IMR-90 (cell line): ENCODE measurements at regions not wholly inside any gene's neighbourhood (a gene's known extent, or its start where the extent isn't known, plus 50 kb on each side); places are given as distances from the start of the nearest gene placed in this dataset.

ENCODE experiments used
- ATAC-seq: fragments of 200-7000 bp; cut with Tn5 transposase; 2 replicates; pipeline ENCODE4 v1.9.1; 2020; ENCODE audit warnings: low read depth, mild to moderate bottlenecking, moderate library complexity
- BruUV-seq: library from RNA; stranded (reverse); fragments of 400-500 nt; replicated peaks from 2 replicates; lab custom pipeline; 2021; lab: Mats Ljungman, UMichigan
- CTCF ChIA-PET: fragments of 300-600 bp; formaldehyde crosslinking; extraction: SDS; loops from one replicate; lab custom pipeline; 2021; ENCODE audit warnings: antibody characterized with exemption; lab: Yijun Ruan, JAX
- POLR2A ChIA-PET: fragments of 300-600 bp; sonication (Branson Sonifier 250); formaldehyde crosslinking; loops from one replicate; lab custom pipeline; 2022; ENCODE audit warnings: antibody characterized with exemption; ENCODE audit not compliant: unreplicated experiment; lab: Charles Lee
- DNase-seq: peaks from one replicate; pipeline ENCODE4 v3.0.0; 2013
- H2AFZ ChIP-seq: replicated peaks from 2 replicates; pipeline ENCODE3; 2013; ENCODE audit warnings: low read length, mild to moderate bottlenecking; ENCODE audit not compliant: poor library complexity
- H2AK5ac ChIP-seq: 2 replicates; pipeline ENCODE4 v1.6.1; 2013; ENCODE audit warnings: low read depth, low read length, inconsistent platforms
- H2AK9ac ChIP-seq: replicated peaks from 2 replicates; pipeline ENCODE3; 2013; ENCODE audit warnings: mild to moderate bottlenecking, low read depth, low read length, moderate library complexity; ENCODE audit not compliant: poor library complexity
- H2BK120ac ChIP-seq: 2 replicates; pipeline ENCODE4 v1.6.1; 2013; ENCODE audit warnings: low read depth, low read length, inconsistent platforms
- H2BK15ac ChIP-seq: 3 replicates; pipeline ENCODE4 v1.6.1; 2013; ENCODE audit warnings: low read depth, low read length, inconsistent platforms
- H2BK20ac ChIP-seq: 2 replicates; pipeline ENCODE4 v1.6.1; 2013; ENCODE audit warnings: low read depth, mild to moderate bottlenecking, inconsistent platforms, low read length, moderate library complexity
- H2BK5ac ChIP-seq: 2 replicates; pipeline ENCODE4 v1.6.1; 2013; ENCODE audit warnings: mild to moderate bottlenecking, low read depth, low read length, inconsistent platforms; ENCODE audit not compliant: poor library complexity, severe bottlenecking
- H3K14ac ChIP-seq: replicated peaks from 2 replicates; pipeline ENCODE4 v1.6.1; 2013; ENCODE audit warnings: low read depth, low read length, inconsistent platforms
- H3K18ac ChIP-seq: 2 replicates; pipeline ENCODE4 v1.6.1; 2013; ENCODE audit warnings: low read depth, low read length, control low read depth
- H3K23ac ChIP-seq: 2 replicates; pipeline ENCODE4 v1.6.1; 2013; ENCODE audit warnings: low read depth, low read length, inconsistent platforms
- H3K27ac ChIP-seq: 2 replicates; pipeline ENCODE4 v1.5.1; 2013; ENCODE audit warnings: mild to moderate bottlenecking, control low read depth, low read length; ENCODE audit not compliant: insufficient read depth
- H3K27me3 ChIP-seq: 2 replicates; pipeline ENCODE4 v1.6.1; 2013; ENCODE audit warnings: low read length; ENCODE audit not compliant: control insufficient read depth, insufficient read depth
- H3K36me3 ChIP-seq: 2 replicates; pipeline ENCODE4 v1.6.1; 2013; ENCODE audit warnings: low read length, mixed read lengths; ENCODE audit not compliant: control insufficient read depth, insufficient read depth
- H3K4ac ChIP-seq: 2 replicates; pipeline ENCODE4 v1.6.1; 2013; ENCODE audit warnings: low read depth, low read length, inconsistent platforms
- H3K4me1 ChIP-seq: 2 replicates; pipeline ENCODE4 v1.6.1; 2013; ENCODE audit warnings: low read length, mixed read lengths; ENCODE audit not compliant: control insufficient read depth, insufficient read depth
- H3K4me2 ChIP-seq: 2 replicates; pipeline ENCODE4 v1.6.1; 2013; ENCODE audit warnings: low read depth, mild to moderate bottlenecking, control low read depth, low read length, moderate library complexity
- H3K4me3 ChIP-seq: 2 replicates; pipeline ENCODE4 v1.5.1; 2013; ENCODE audit warnings: low read depth, mild to moderate bottlenecking, control low read depth, low read length, moderate library complexity; ENCODE audit not compliant: insufficient read depth
- H3K56ac ChIP-seq: 2 replicates; pipeline ENCODE4 v1.6.1; 2013; ENCODE audit warnings: low read length, inconsistent platforms; ENCODE audit not compliant: insufficient read depth; ENCODE audit errors: extremely low read depth
- H3K79me1 ChIP-seq, 2 experiments: 2 replicates each; pipeline ENCODE4 v1.6.1; 2013; ENCODE audit warnings: low read length in 2 of 2, inconsistent platforms in 1 of 2, low read depth in 1 of 2
- H3K9ac ChIP-seq: 2 replicates; pipeline ENCODE4 v1.6.1; 2013; ENCODE audit warnings: low read depth, low read length, control low read depth
- H3K9me1 ChIP-seq: 2 replicates; pipeline ENCODE4 v1.6.1; 2013; ENCODE audit warnings: low read length, inconsistent platforms; ENCODE audit not compliant: insufficient read depth
- H3K9me3 ChIP-seq: 2 replicates; pipeline ENCODE4 v1.6.1; 2013; ENCODE audit warnings: low read length; ENCODE audit not compliant: control insufficient read depth, insufficient read depth
- H4K20me1 ChIP-seq: 2 replicates; pipeline ENCODE4 v1.6.1; 2013; ENCODE audit warnings: low read length, inconsistent platforms; ENCODE audit not compliant: insufficient read depth
- H4K5ac ChIP-seq: 2 replicates; pipeline ENCODE4 v1.6.1; 2013; ENCODE audit warnings: mild to moderate bottlenecking, low read depth, low read length, control low read depth
- H4K8ac ChIP-seq, 2 experiments: 2 replicates each; pipeline ENCODE4 v1.6.1; 2013; ENCODE audit warnings: low read depth in 2 of 2, low read length in 2 of 2, control low read depth in 1 of 2, inconsistent platforms in 1 of 2
- H4K91ac ChIP-seq: 2 replicates; pipeline ENCODE4 v1.6.1; 2013; ENCODE audit warnings: low read depth, low read length, inconsistent platforms; ENCODE audit not compliant: insufficient read depth
- BHLHE40 ChIP-seq: fragments of 150-350 bp; IDR thresholded peaks from 2 replicates; pipeline ENCODE4 v1.6.1; 2016; ENCODE audit warnings: mild to moderate bottlenecking, low read depth, low read length
- SMC3 ChIP-seq: fragments of 150-350 bp; IDR thresholded peaks from 2 replicates; pipeline ENCODE4 v1.6.1; 2016; ENCODE audit warnings: low read depth, mild to moderate bottlenecking, antibody characterized with exemption, low read length, moderate library complexity
- WGBS, 2 experiments: methylation state at CpG; one replicate each; pipeline versions ENCODE4 v1.1.5 to v1.1.7; 2013; ENCODE audit warnings: missing lambda C conversion rate in 2 of 2; ENCODE audit not compliant: insufficient read length in 1 of 2; ENCODE audit errors: extremely low coverage in 2 of 2; 5-methylcytosine and 5-hydroxymethylcytosine counted together
- dilution Hi-C: fragments of 300-500 bp; cut with HindIII; formaldehyde crosslinking; loops from one replicate; pipeline ENCODE4 v1.14.3; 2018; ENCODE audit warnings: low sequenced_read_pairs; ENCODE audit not compliant: unreplicated experiment
- in situ Hi-C: fragments of 300-500 bp; cut with MboI; formaldehyde crosslinking; loops from 3 replicates; pipeline ENCODE4 v1.14.3; 2019; ENCODE audit warnings: low sequenced_read_pairs, inconsistent platforms, mixed read lengths
- intact Hi-C: fragments of 100-400 bp; cut with micrococcal nuclease; formaldehyde crosslinking; loops from 2 replicates; pipeline ENCODE4 v1.10.0; 2022

DNA sequence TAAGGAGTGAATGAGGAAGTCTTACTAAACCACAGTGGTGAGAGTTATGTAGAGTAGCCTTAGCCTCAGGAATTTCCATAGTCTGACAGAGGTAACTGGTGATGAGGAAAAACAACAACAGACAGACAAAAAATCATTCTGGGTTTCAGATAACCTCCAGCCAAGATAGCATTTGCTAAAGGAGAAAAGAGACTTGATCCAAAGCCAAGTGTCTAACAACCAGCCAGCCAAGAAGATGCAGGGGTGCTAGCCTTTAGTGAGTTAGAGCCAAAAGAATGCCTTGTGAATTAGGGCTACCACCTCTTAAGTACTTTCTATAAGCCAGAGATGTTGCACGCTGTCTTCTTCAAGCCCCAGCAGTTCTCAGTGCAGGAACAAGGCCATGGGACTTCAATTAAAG is 478.0 kb upstream of the CPEB2 start:
- intact Hi-C loops = no loop called here
- in situ Hi-C loops = no loop called here
- H3K4me2 ChIP-seq = no peak overlapping the region
- no peak for ATAC-seq
- no CpG with 5 or more reads among the region's 1 CpG for WGBS, 2 experiments
- ChIA-PET CTCF (no interaction called here), POLR2A (no interaction called here)
- H3K9me1 ChIP-seq = no peaks in the 10 kb centered on the region
- H2AK9ac ChIP-seq = no peak overlapping the region
- H3K79me1 ChIP-seq = no peaks in the 10 kb centered on the region
- no peak overlapping the region for H3K56ac ChIP-seq
- H3K23ac ChIP-seq = no peak overlapping the region
- H3K27ac ChIP-seq = no peak overlapping the region
- no peak overlapping the region for H2BK20ac ChIP-seq
- H3K14ac ChIP-seq = no peak overlapping the region
- H4K5ac ChIP-seq = no peak overlapping the region
- TF ChIP-seq BHLHE40 = no peak
- TF ChIP-seq SMC3 = no peak
- dilution Hi-C loops = no loop called here
- H4K91ac ChIP-seq = no peak overlapping the region
- H3K18ac ChIP-seq = no peak overlapping the region
- H2AK5ac ChIP-seq = no peak overlapping the region
- no peak overlapping the region for H3K4ac ChIP-seq
- H2BK120ac ChIP-seq = no peak overlapping the region
- no peaks in the 10 kb centered on the region for H3K36me3 ChIP-seq
- no peak overlapping the region for H2AFZ ChIP-seq
- peaks cover 3% of the 10 kb centered on the region; the same call in 1 of the 2 replicates for H3K9me3 ChIP-seq
- H2BK15ac ChIP-seq = no peak overlapping the region
- BruUV-seq = no TSS peak
- no peaks in the 10 kb centered on the region for H4K20me1 ChIP-seq
- H2BK5ac ChIP-seq = no peak overlapping the region
- H3K4me1 ChIP-seq = no peaks in the 10 kb centered on the region
- H3K4me3 ChIP-seq = no peak overlapping the region
- no peaks in the 10 kb centered on the region for H3K27me3 ChIP-seq
- DNase-seq = no peak
- H4K8ac ChIP-seq = no peak overlapping the region
- no peak overlapping the region for H3K9ac ChIP-seq
